Spleen (tissue), 7 donors: ENCODE measurements at regions not wholly inside any gene's neighbourhood (a gene's known extent, or its start where the extent isn't known, plus 50 kb on each side); places are given as distances from the start of the nearest gene placed in this dataset.
"Not testable (repeated sequence)": the region's sequence is repeated elsewhere in the genome, so short reads cannot be mapped to it uniquely, and the experiment has no call there.

Experiments
- POLR2AphosphoS5 ChIP-seq, 3 donors: sonication (generic); formaldehyde crosslinking; IDR thresholded peaks; one replicate each; pipeline ENCODE4 v1.5.1; 2017; ENCODE audit warnings: antibody characterized with exemption in 3 of 3
- TF ChIP-seq, protein P1 (sequence below), 11 experiments: fragments of 200-600 bp in 7 of 11; fragments of 450-650 bp in 4 of 11; sonication (generic) in 4 of 11; IDR thresholded peaks in 8 of 11; conservative IDR thresholded peaks in 3 of 11; 1 replicate in 7 of 11; 2 replicates in 4 of 11; pipeline versions ENCODE4 v1.4.0 to v1.8.0; 2016 to 2021; ENCODE audit warnings: antibody characterized with exemption in 11 of 11, inconsistent platforms in 4 of 11, mild to moderate bottlenecking in 1 of 11
- donor health status: DM: no; HTN: no; CAD: no; lungs with moderate emphysema.
- donor health status: DM: no; HTN: no; CAD: no.
- donor health status: DM: no; HTN: no; CAD: no.

DNA sequence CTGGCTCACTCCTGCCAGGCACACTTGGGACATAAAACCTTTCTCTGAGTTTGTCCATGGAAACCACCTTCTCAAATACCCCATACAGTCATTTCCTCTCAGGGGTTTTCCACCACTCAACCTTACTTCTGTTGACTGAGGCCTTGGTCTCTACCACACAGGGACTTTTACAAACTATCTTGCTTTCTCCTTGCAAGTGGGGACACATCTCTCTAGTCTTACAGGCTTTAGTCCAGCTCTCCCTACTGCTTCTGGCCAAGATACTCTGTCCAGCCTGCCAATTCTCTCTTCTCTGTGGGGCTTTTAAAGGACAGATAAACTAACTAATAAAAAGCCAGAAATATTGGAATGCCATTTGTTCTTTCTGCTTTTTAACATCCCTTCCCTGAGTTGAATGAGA lies 510.8 kb downstream of the TTLL7 start:
- TF ChIP-seq, protein P1, sequence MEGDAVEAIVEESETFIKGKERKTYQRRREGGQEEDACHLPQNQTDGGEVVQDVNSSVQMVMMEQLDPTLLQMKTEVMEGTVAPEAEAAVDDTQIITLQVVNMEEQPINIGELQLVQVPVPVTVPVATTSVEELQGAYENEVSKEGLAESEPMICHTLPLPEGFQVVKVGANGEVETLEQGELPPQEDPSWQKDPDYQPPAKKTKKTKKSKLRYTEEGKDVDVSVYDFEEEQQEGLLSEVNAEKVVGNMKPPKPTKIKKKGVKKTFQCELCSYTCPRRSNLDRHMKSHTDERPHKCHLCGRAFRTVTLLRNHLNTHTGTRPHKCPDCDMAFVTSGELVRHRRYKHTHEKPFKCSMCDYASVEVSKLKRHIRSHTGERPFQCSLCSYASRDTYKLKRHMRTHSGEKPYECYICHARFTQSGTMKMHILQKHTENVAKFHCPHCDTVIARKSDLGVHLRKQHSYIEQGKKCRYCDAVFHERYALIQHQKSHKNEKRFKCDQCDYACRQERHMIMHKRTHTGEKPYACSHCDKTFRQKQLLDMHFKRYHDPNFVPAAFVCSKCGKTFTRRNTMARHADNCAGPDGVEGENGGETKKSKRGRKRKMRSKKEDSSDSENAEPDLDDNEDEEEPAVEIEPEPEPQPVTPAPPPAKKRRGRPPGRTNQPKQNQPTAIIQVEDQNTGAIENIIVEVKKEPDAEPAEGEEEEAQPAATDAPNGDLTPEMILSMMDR (IDR thresholded peaks at IDR 0.05 in 8 of 11, conservative IDR thresholded peaks at IDR 0.05 in 3 of 11): not testable (repeated sequence)
- not testable (repeated sequence) for TF ChIP-seq POLR2AphosphoS5 (IDR thresholded peaks at IDR 0.05)
